Cardiac muscle cell (in vitro differentiated cells and primary cell): ENCODE measurements at regions not wholly inside any gene's neighbourhood (a gene's known extent, or its start where the extent isn't known, plus 50 kb on each side); places are given as distances from the start of the nearest gene placed in this dataset.

Experiments used
- DNase-seq, 2 donors: peaks; one replicate each; pipeline versions ENCODE4 v3.0.0 to v3.0.0-alpha.2; 2010 to 2017; ENCODE audit warnings: low read depth in 1 of 2, low spot score in 1 of 2
- H3K27ac ChIP-seq: fragments of 200-600 bp; sonication (generic); 2 replicates; pipeline ENCODE4 v1.5.1; 2016
- H3K27me3 ChIP-seq: fragments of 200-600 bp; sonication (generic); 2 replicates; pipeline ENCODE4 v1.6.0; 2016; ENCODE audit warnings: control low read depth
- H3K36me3 ChIP-seq: fragments of 200-600 bp; sonication (generic); 2 replicates; pipeline ENCODE4 v1.5.1; 2016; ENCODE audit warnings: control low read depth
- H3K4me1 ChIP-seq: fragments of 200-600 bp; sonication (generic); 2 replicates; pipeline ENCODE4 v1.8.1; 2017; ENCODE audit warnings: low read depth, mild to moderate bottlenecking, mixed run types
- H3K4me3 ChIP-seq: fragments of 200-600 bp; sonication (generic); 2 replicates; pipeline ENCODE4 v1.5.1; 2016; ENCODE audit warnings: mild to moderate bottlenecking
- H3K9me3 ChIP-seq: fragments of 200-600 bp; sonication (generic); 2 replicates; pipeline ENCODE4 v1.5.1; 2017; ENCODE audit warnings: low read depth, mild to moderate bottlenecking, control low read depth
- CTCF ChIP-seq: IDR thresholded peaks from 2 replicates; pipeline ENCODE4 v1.5.1; 2012; ENCODE audit warnings: low read depth, mild to moderate bottlenecking, low read length

GRCh38 chr11:121801781-121802180 lies 314.2 kb downstream of the BLID start:
- no peak for TF ChIP-seq CTCF
- Histone ChIP-seq H3K27ac (peak overlapping the region; percentile 88), H3K36me3 (no peaks in the 10 kb centered on the region), H3K4me3 (no peak overlapping the region), H3K27me3 (no peaks in the 10 kb centered on the region), H3K4me1 (peaks cover 21% of the 10 kb centered on the region), H3K9me3 (no peaks in the 10 kb centered on the region)
- DNase-seq, result no peak

- DNase-seq, result peak in 1 of 2 donors; percentile 7
- Histone ChIP-seq H3K27me3 (no peaks in the 10 kb centered on the region), H3K27ac (peak overlapping the region; percentile 88), H3K4me1 (peaks cover 21% of the 10 kb centered on the region), H3K9me3 (no peaks in the 10 kb centered on the region), H3K36me3 (no peaks in the 10 kb centered on the region), H3K4me3 (no peak overlapping the region)
- TF ChIP-seq CTCF, result no peak
These were observed 314.6 kb downstream of the BLID start for GRCh38 chr11:121801394-121801748.

- H3K27me3 ChIP-seq, result no peaks in the 10 kb centered on the region
- H3K4me1 ChIP-seq, result peaks cover 21% of the 10 kb centered on the region
- peak overlapping the region; percentile 88 for H3K27ac ChIP-seq
- TF ChIP-seq CTCF, result no peak
- peak; percentile 45 to 79 for DNase-seq
- H3K36me3 ChIP-seq, result no peaks in the 10 kb centered on the region
- no peaks in the 10 kb centered on the region for H3K9me3 ChIP-seq
- H3K4me3 ChIP-seq, result no peak overlapping the region
These were observed 315.2 kb downstream of the BLID start for GRCh38 chr11:121800731-121801393.

DNA sequence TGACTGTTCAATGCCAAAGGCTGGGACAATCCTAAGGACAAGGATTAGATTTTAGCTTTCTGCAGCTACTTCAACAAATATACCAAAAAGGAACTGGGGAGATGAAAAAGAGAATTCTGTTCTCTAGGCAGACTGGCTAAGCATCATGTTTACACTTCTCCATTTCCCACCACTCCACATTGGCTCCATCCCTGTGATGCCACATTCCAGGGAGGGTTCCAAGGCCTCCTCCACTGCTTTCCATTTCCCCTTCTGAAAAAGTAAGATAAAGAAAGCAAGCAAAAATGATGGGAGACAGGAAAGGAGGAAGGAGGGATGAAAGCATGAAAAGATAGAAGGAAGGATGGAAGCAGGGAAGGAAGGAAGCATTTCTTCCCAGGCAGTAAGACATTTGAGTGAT lies 315.8 kb downstream of the BLID start:
- peak overlapping the region; percentile 88 for H3K27ac ChIP-seq
- peaks cover 21% of the 10 kb centered on the region for H3K4me1 ChIP-seq
- H3K9me3 ChIP-seq, result no peaks in the 10 kb centered on the region
- H3K36me3 ChIP-seq, result no peaks in the 10 kb centered on the region
- no peak for DNase-seq
- H3K4me3 ChIP-seq, result no peak overlapping the region
- no peak for TF ChIP-seq CTCF
- no peaks in the 10 kb centered on the region for H3K27me3 ChIP-seq

DNA sequence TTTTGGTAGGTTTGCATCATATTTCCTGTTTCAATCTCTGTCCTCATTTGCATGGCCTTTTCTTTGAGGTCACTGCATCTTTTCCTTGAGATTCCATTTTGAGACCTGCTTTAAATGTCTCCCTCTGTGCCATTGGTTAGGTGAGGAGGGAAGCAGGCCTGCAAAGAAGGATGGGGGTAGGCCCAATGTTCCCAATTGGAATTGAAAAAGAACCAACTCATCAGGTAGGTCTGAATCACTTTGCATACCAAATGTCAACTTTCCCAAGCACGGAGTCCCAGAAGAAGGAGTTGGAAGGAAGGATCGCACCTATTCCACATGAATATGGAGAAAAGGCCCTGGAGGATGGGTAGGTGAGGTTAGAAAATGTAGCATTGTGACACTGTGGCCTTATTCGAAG lies 318.5 kb downstream of the BLID start:
- no peaks in the 10 kb centered on the region for H3K9me3 ChIP-seq
- peak overlapping the region; percentile 68 for H3K27ac ChIP-seq
- H3K36me3 ChIP-seq, result no peaks in the 10 kb centered on the region
- no peak for TF ChIP-seq CTCF
- no peak for DNase-seq
- no peaks in the 10 kb centered on the region for H3K27me3 ChIP-seq
- H3K4me1 ChIP-seq, result peaks cover 21% of the 10 kb centered on the region
- H3K4me3 ChIP-seq, result no peak overlapping the region

DNA sequence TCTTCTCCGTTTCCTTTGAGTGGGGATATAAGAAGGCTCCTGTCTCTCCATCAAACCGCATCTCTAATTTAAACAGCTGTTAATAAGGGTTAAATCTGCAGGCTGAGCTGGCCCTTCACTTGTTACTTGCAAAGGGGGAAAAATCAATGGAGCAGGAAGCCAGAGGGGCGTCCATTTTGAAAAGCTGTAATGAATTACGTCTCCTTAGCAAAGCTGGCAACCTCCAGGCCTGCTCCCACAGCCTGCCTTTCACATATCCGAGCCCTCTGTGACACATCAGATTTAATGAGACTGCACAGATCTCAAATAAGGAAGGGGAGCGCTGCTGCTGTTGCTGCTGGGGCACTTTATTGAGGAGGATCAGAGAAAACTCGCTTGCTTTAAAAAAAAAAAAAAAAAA lies 320.8 kb downstream of the BLID start:
- peaks cover 9% of the 10 kb centered on the region for H3K4me1 ChIP-seq
- no peak overlapping the region for H3K4me3 ChIP-seq
- H3K27ac ChIP-seq, result no peak overlapping the region
- TF ChIP-seq CTCF, result no peak
- H3K27me3 ChIP-seq, result no peaks in the 10 kb centered on the region
- no peaks in the 10 kb centered on the region for H3K36me3 ChIP-seq
- no peak for DNase-seq
- no peaks in the 10 kb centered on the region for H3K9me3 ChIP-seq
